Liver (tissue), 8 donors: ENCODE measurements at regions not wholly inside any gene's neighbourhood (a gene's known extent, or its start where the extent isn't known, plus 50 kb on each side); places are given as distances from the start of the nearest gene placed in this dataset.

Experiments
- DNase-seq: peaks from one replicate; pipeline ENCODE4 v3.0.0-alpha.2; 2017; ENCODE audit warnings: low spot score
- H3K27ac ChIP-seq, 2 donors: one replicate each; pipeline ENCODE4 v1.7.0; 2013; ENCODE audit warnings: inconsistent platforms in 2 of 2, low read length in 2 of 2, control low read depth in 1 of 2, low read depth in 1 of 2, mild to moderate bottlenecking in 1 of 2
- H3K27me3 ChIP-seq, 4 donors: one replicate each; pipeline versions ENCODE4 v1.6.1 to v1.7.0; 2013; ENCODE audit warnings: low read length in 3 of 4, inconsistent platforms in 1 of 4, mild to moderate bottlenecking in 1 of 4, moderate library complexity in 1 of 4; ENCODE audit not compliant: control insufficient read depth in 4 of 4, insufficient read depth in 4 of 4
- H3K36me3 ChIP-seq, 4 donors: one replicate each; pipeline versions ENCODE4 v1.6.1 to v1.7.0; 2013; ENCODE audit warnings: low read length in 3 of 4, mild to moderate bottlenecking in 3 of 4, low read depth in 1 of 4, moderate library complexity in 1 of 4; ENCODE audit not compliant: control insufficient read depth in 4 of 4, insufficient read depth in 3 of 4
- H3K4me1 ChIP-seq, 4 donors: one replicate each; pipeline versions ENCODE4 v1.6.1 to v1.7.0; 2013; ENCODE audit warnings: low read length in 3 of 4, mild to moderate bottlenecking in 3 of 4, moderate library complexity in 1 of 4; ENCODE audit not compliant: control insufficient read depth in 4 of 4, insufficient read depth in 4 of 4
- H3K4me3 ChIP-seq, 3 donors: one replicate each; pipeline versions ENCODE4 v1.6.1 to v1.7.0; 2013; ENCODE audit warnings: low read length in 3 of 3, control low read depth in 1 of 3, low read depth in 1 of 3, mild to moderate bottlenecking in 1 of 3
- H3K9ac ChIP-seq, 2 donors: one replicate each; pipeline ENCODE4 v1.7.0; 2013; ENCODE audit warnings: low read length in 2 of 2, mild to moderate bottlenecking in 2 of 2, moderate library complexity in 2 of 2, control low read depth in 1 of 2, low read depth in 1 of 2
- H3K9me3 ChIP-seq, 4 donors: one replicate each; pipeline versions ENCODE4 v1.6.1 to v1.7.0; 2013; ENCODE audit warnings: low read length in 3 of 4; ENCODE audit not compliant: control insufficient read depth in 4 of 4
- CTCF ChIP-seq: fragments of 150-350 bp; IDR thresholded peaks from 2 replicates; pipeline ENCODE4 v1.5.1; 2017; ENCODE audit warnings: improper control_type of control experiment, low read depth, low read length; ENCODE audit not compliant: missing input control
- EGR1 ChIP-seq, 2 donors: IDR thresholded peaks; 2 replicates each; pipeline ENCODE4 v1.6.1; 2016 to 2018; ENCODE audit warnings: antibody characterized with exemption in 2 of 2, low read depth in 2 of 2
- FOXA1 ChIP-seq: IDR thresholded peaks from 2 replicates; pipeline ENCODE4 v1.6.1; 2016; ENCODE audit warnings: antibody characterized with exemption
- FOXA2 ChIP-seq: IDR thresholded peaks from 2 replicates; pipeline ENCODE4 v1.6.1; 2016; ENCODE audit warnings: antibody characterized with exemption
- GABPA ChIP-seq, 2 donors: IDR thresholded peaks in 1 of 2; conservative IDR thresholded peaks in 1 of 2; 2 replicates each; pipeline ENCODE4 v1.6.1; 2016; ENCODE audit warnings: antibody characterized with exemption in 2 of 2, mild to moderate bottlenecking in 1 of 2, moderate library complexity in 1 of 2
- JUND ChIP-seq, 2 donors: IDR thresholded peaks; 2 replicates each; pipeline ENCODE4 v1.6.1; 2016; ENCODE audit warnings: antibody characterized with exemption in 2 of 2
- NR2F2 ChIP-seq: IDR thresholded peaks from 2 replicates; pipeline ENCODE4 v1.6.1; 2016; ENCODE audit warnings: antibody characterized with exemption
- RAD21 ChIP-seq, 2 donors: IDR thresholded peaks; 2 replicates each; pipeline ENCODE4 v1.6.1; 2016; ENCODE audit warnings: antibody characterized with exemption in 2 of 2, mild to moderate bottlenecking in 2 of 2
- SP1 ChIP-seq: IDR thresholded peaks from 2 replicates; pipeline ENCODE4 v1.6.1; 2018; ENCODE audit warnings: antibody characterized with exemption, mild to moderate bottlenecking
- TAF1 ChIP-seq: conservative IDR thresholded peaks from 2 replicates; pipeline ENCODE4 v1.6.1; 2016; ENCODE audit warnings: antibody characterized with exemption, mild to moderate bottlenecking
- YY1 ChIP-seq: IDR thresholded peaks from 2 replicates; pipeline ENCODE4 v1.6.1; 2016; ENCODE audit warnings: antibody characterized with exemption, mild to moderate bottlenecking
- WGBS: extraction: QIAGEN DNeasy Blood & Tissue Kit; methylation state at CpG from one replicate; pipeline ENCODE4 v1.1.7; 2013; 5-methylcytosine and 5-hydroxymethylcytosine counted together
- TF ChIP-seq, protein P1 (sequence below): IDR thresholded peaks from 2 replicates; pipeline ENCODE4 v1.6.1; 2016; ENCODE audit warnings: antibody characterized with exemption
- TF ChIP-seq, protein P2 (sequence below): IDR thresholded peaks from 2 replicates; pipeline ENCODE4 v1.6.1; 2016; ENCODE audit warnings: antibody characterized with exemption
- TF ChIP-seq, protein P3 (sequence below): IDR thresholded peaks from 2 replicates; pipeline ENCODE4 v1.6.1; 2016; ENCODE audit warnings: antibody characterized with exemption, mild to moderate bottlenecking
- TF ChIP-seq, protein P4 (sequence below): IDR thresholded peaks from 2 replicates; pipeline ENCODE4 v1.6.1; 2016; ENCODE audit warnings: antibody characterized with exemption
- donor health status: healthy.
- donor health status: healthy.
- donor health status: healthy.
- donor health status: healthy.
- donor health status: healthy.

- no peaks in the 10 kb centered on the region for H3K27me3 ChIP-seq
- peak overlapping the region; percentile 75 to 86 for H3K27ac ChIP-seq
- WGBS: 84% methylated on average over 5 of the region's 5 CpGs
- H3K4me3 ChIP-seq: no peak overlapping the region
- no peak for DNase-seq
- H3K36me3 ChIP-seq: no peaks in the 10 kb centered on the region
- TF ChIP-seq FOXA1 (no peak), SP1 (no peak), RAD21 (IDR thresholded peaks at IDR 0.05) (no peak), YY1 (no peak)
- no peak overlapping the region for H3K9ac ChIP-seq
- peaks cover 6 to 31% (median 24%) of the 10 kb centered on the region in 4 donors for H3K4me1 ChIP-seq
- H3K9me3 ChIP-seq: peaks cover 0 to 2% (median 0%) of the 10 kb centered on the region in 4 donors
Measured at GRCh38 chr5:142245786-142246185, 79.0 kb downstream of the SPRY4 start.

DNA sequence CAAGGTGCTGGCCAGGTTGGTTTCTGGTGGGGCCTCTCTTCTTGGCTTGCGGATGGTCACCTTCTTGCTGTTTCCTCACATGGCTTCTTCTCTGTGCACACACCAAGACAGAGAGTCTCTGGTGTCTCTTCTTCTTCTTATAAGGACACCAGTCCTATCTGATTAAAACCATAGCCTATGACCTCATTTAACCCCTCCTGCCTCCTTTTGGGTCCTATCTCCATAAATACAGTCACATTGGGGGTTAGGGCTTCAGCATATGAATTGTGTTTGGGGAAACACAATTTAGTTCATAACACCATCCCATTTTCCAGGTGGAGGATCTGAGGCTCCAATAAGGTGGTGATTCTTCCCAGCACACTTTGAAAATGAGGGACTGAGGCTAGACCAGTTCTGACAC is 80.4 kb downstream of the SPRY4 start:
- Histone ChIP-seq H3K4me1 (peaks cover 1 to 19% (median 14%) of the 10 kb centered on the region in 4 donors), H3K27me3 (no peaks in the 10 kb centered on the region), H3K27ac (no peak overlapping the region), H3K4me3 (no peak overlapping the region), H3K9me3 (peaks cover 0 to 2% (median 0%) of the 10 kb centered on the region in 4 donors), H3K9ac (no peak overlapping the region), H3K36me3 (no peaks in the 10 kb centered on the region)
- WGBS: 98% methylated on average over 1 of the region's 1 CpG
- TF ChIP-seq, protein P1, sequence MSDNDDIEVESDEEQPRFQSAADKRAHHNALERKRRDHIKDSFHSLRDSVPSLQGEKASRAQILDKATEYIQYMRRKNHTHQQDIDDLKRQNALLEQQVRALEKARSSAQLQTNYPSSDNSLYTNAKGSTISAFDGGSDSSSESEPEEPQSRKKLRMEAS: no peak
- no peak for TF ChIP-seq FOXA2
- TF ChIP-seq, protein P2, sequence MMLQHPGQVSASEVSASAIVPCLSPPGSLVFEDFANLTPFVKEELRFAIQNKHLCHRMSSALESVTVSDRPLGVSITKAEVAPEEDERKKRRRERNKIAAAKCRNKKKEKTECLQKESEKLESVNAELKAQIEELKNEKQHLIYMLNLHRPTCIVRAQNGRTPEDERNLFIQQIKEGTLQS: no peak
- no peak for TF ChIP-seq JUND (IDR thresholded peaks at IDR 0.05)
- TF ChIP-seq GABPA (IDR thresholded peaks at IDR 0.05 in 1 of 2, conservative IDR thresholded peaks at IDR 0.05 in 1 of 2): no peak
- TF ChIP-seq RAD21 (IDR thresholded peaks at IDR 0.05): no peak
- TF ChIP-seq CTCF: no peak
- TF ChIP-seq YY1: no peak
- TF ChIP-seq EGR1 (IDR thresholded peaks at IDR 0.05; ENCODE audit: low read depth in 2 of 2): no peak
- TF ChIP-seq, protein P3, sequence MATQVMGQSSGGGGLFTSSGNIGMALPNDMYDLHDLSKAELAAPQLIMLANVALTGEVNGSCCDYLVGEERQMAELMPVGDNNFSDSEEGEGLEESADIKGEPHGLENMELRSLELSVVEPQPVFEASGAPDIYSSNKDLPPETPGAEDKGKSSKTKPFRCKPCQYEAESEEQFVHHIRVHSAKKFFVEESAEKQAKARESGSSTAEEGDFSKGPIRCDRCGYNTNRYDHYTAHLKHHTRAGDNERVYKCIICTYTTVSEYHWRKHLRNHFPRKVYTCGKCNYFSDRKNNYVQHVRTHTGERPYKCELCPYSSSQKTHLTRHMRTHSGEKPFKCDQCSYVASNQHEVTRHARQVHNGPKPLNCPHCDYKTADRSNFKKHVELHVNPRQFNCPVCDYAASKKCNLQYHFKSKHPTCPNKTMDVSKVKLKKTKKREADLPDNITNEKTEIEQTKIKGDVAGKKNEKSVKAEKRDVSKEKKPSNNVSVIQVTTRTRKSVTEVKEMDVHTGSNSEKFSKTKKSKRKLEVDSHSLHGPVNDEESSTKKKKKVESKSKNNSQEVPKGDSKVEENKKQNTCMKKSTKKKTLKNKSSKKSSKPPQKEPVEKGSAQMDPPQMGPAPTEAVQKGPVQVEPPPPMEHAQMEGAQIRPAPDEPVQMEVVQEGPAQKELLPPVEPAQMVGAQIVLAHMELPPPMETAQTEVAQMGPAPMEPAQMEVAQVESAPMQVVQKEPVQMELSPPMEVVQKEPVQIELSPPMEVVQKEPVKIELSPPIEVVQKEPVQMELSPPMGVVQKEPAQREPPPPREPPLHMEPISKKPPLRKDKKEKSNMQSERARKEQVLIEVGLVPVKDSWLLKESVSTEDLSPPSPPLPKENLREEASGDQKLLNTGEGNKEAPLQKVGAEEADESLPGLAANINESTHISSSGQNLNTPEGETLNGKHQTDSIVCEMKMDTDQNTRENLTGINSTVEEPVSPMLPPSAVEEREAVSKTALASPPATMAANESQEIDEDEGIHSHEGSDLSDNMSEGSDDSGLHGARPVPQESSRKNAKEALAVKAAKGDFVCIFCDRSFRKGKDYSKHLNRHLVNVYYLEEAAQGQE: no peak
- TF ChIP-seq NR2F2: no peak
- TF ChIP-seq, protein P4, sequence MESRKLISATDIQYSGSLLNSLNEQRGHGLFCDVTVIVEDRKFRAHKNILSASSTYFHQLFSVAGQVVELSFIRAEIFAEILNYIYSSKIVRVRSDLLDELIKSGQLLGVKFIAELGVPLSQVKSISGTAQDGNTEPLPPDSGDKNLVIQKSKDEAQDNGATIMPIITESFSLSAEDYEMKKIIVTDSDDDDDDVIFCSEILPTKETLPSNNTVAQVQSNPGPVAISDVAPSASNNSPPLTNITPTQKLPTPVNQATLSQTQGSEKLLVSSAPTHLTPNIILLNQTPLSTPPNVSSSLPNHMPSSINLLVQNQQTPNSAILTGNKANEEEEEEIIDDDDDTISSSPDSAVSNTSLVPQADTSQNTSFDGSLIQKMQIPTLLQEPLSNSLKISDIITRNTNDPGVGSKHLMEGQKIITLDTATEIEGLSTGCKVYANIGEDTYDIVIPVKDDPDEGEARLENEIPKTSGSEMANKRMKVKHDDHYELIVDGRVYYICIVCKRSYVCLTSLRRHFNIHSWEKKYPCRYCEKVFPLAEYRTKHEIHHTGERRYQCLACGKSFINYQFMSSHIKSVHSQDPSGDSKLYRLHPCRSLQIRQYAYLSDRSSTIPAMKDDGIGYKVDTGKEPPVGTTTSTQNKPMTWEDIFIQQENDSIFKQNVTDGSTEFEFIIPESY: no peak
- no peak for TF ChIP-seq SP1
- TF ChIP-seq TAF1: no peak
- no peak for DNase-seq
